GM12874 (cell line): ENCODE measurements at regions not wholly inside any gene's neighbourhood (a gene's known extent, or its start where the extent isn't known, plus 50 kb on each side); places are given as distances from the start of the nearest gene placed in this dataset.

Source experiments
- CTCF ChIP-seq: IDR thresholded peaks from 2 replicates; pipeline ENCODE4 v1.5.1; 2011; ENCODE audit warnings: low read depth, mild to moderate bottlenecking, control low read depth, low read length, moderate library complexity; ENCODE audit not compliant: insufficient read depth

DNA sequence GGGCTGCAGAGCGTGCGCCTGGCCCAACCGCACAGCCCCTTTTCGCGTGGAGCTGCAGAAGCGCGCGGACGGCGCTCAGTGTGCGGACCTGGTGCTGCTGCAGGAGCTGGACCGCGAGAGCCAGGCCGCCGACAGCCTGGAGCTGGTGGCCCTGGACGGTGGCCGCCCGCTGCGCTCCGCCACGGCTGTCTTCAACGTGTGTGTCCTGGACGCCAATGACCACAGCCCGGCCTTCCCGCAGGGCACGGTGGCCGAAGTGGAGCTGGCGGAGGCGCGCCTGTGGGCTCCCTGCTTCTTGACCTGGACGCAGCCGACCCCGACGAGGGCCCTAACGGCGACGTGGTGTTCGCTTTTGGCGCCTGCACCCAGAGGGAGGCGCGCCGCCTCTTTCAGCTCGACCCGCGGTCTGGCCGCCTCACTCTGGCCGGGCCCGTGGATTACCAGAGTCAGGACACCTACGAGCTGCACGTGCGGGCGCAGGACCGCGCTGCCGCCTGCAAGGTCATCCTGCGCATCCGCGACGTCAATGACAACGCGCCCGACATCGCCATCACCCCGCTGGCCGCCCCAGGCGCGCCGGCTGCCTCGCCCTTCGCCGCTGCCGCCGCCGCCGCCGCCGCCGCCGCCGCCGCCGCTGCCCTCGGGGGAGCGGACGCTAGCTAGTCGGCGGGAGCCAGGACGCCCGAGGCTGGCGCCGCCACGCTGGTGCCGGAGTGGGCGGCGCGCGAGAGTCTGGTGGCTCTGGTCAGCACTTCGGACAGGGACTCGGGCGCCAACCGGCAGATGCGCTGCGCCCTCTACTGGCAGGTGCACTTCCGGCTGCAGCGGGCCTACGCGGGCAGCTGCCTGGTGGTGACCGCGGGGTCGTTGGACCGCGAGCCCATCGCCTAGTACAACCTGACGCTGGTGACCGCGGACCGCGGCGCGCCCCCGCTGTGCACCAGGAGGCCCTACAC lies 172.2 kb downstream of the OLFM4 start:
- peak; percentile 31; the same call in 1 of the 2 replicates for TF ChIP-seq CTCF

DNA sequence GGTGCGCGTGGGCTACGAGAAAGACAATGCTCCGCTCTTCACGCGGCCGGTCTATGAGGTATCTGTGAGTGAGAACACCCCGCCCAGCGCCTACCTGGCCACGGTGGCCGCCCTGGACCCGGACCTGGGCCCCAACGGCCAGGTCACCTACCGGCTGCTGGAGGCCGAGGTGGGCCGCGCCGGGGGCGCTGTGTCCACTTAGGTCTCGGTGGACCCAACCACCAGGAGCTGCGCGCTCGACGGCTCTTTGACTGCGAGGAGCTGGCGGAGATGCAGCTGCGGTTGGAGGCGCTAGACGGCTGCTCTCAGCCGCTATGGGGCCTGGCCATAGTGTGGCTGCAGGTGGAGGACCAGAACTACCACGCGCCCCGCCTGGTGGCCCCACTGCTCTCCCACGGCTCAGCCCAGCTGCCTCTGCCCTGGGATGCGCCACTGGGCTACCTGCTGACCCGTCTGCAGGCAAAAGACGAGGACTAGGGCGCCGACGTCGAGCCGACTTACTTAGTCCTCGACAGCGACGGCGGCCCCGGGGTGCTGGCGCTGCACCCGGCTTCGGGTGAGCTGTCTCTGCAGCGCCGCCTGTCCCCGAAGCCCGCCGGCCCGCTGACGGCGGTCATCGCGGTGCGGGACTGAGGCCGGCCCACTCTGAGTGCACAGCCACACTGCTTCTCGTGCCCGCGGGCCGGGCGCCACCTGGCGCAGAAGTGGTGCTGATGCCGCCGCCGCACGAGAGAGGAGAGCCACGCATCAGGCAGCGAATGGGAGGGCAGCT lies 173.0 kb downstream of the OLFM4 start:
- 0 out of 2 replicates have a peak, but pooled peaks have one; percentile 0 for TF ChIP-seq CTCF

- TF ChIP-seq CTCF: no peak
Observed at GRCh38 chr13:53204598-53204997, 176.0 kb downstream of the OLFM4 start.

DNA sequence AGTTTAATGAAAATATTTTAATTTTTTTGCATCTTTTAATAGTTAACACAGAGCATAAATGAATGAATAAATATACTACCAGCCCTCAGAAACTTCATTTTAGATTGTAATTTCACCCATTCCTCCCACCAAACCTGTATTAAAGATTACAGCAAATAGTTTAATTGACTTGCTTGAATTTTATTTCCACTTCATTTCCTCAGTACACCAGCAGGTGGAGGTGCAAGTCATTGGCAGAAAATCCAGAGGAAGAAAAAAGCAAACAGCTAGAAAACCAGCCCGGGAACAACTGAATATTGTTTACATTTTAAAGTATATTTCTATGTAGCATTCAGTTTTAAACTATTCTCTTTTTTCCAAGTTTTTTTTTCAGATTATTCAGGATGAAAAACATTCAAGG lies 177.8 kb downstream of the OLFM4 start:
- peak; percentile 25; the same call in 1 of the 2 replicates for TF ChIP-seq CTCF

- no peak for TF ChIP-seq CTCF
Observed at GRCh38 chr13:53207556-53207955, 178.9 kb downstream of the OLFM4 start.

GRCh38 chr13:53214433-53214832 lies 185.8 kb downstream of the OLFM4 start:
- TF ChIP-seq CTCF: no peak

- TF ChIP-seq CTCF: no peak
Observed at GRCh38 chr13:53215563-53215962, 186.9 kb downstream of the OLFM4 start.
